GM12878 (cell line): ENCODE measurements at regions not wholly inside any gene's neighbourhood (a gene's known extent, or its start where the extent isn't known, plus 50 kb on each side); places are given as distances from the start of the nearest gene placed in this dataset.

ENCODE experiments used
- ATAC-seq: fragments of 200-7000 bp; cut with Tn5 transposase; 3 replicates; pipeline ENCODE4 v1.9.1; 2020; ENCODE audit warnings: mild to moderate bottlenecking, moderate library complexity
- BruUV-seq: library from RNA; stranded (reverse); fragments of 400-500 nt; replicated peaks from 2 replicates; lab custom pipeline; 2021; lab: Mats Ljungman, UMichigan
- CTCF ChIA-PET: fragments of 300-600 bp; sonication (Branson Sonifier 250); formaldehyde crosslinking; extraction: SDS; loops from one replicate; lab custom pipeline; 2021; ENCODE audit warnings: inconsistent platforms; lab: Yijun Ruan, JAX
- POLR2A ChIA-PET: fragments of 350-600 bp; formaldehyde crosslinking; extraction: SDS; loops from one replicate; lab custom pipeline; 2021; ENCODE audit warnings: inconsistent platforms; lab: Charles Lee
- RAD21 ChIA-PET: fragments of 300-600 bp; sonication (Branson Sonifier 250); formaldehyde crosslinking; loops from one replicate; lab custom pipeline; 2023; ENCODE audit warnings: antibody characterized with exemption; ENCODE audit not compliant: unreplicated experiment; lab: Charles Lee
- SMC1A ChIA-PET: fragments of 300-600 bp; sonication (Branson Sonifier 250); formaldehyde crosslinking; loops from one replicate; lab custom pipeline; 2023; ENCODE audit not compliant: unreplicated experiment, uncharacterized antibody; lab: Charles Lee
- DNase-seq: peaks from one replicate; pipeline ENCODE4 v3.0.0-alpha.2; 2011; ENCODE audit warnings: low read depth, low spot score
- FAIRE-seq: peaks from 3 replicates; lab custom pipeline; 2011; peaks lifted over from hg19 to GRCh38; lab: Jason Lieb, UNC
- H2AFZ ChIP-seq: 2 replicates; pipeline ENCODE4 v1.6.0; 2011; ENCODE audit warnings: low read depth, low read length, control low read depth; ENCODE audit not compliant: control insufficient read depth
- H3K27ac ChIP-seq: 2 replicates; pipeline ENCODE4 v1.5.1; 2011; ENCODE audit warnings: control low read depth; ENCODE audit not compliant: control insufficient read depth, insufficient read depth
- H3K27me3 ChIP-seq, 2 experiments: replicated peaks in 1 of 2; 2 replicates each; pipeline versions ENCODE4 v1.6.0 to v1.6.1; 2011; ENCODE audit warnings: low read length in 1 of 2; ENCODE audit not compliant: control insufficient read depth in 2 of 2, insufficient read depth in 2 of 2
- H3K36me3 ChIP-seq, 2 experiments: 2 replicates each; pipeline ENCODE4 v1.5.1; 2011; ENCODE audit warnings: low read length in 1 of 2; ENCODE audit not compliant: control insufficient read depth in 2 of 2, insufficient read depth in 2 of 2
- H3K4me1 ChIP-seq: 2 replicates; pipeline ENCODE4 v1.6.1; 2011; ENCODE audit warnings: mild to moderate bottlenecking, low read length, moderate library complexity, mixed read lengths; ENCODE audit not compliant: control insufficient read depth, insufficient read depth
- H3K4me2 ChIP-seq: 2 replicates; pipeline ENCODE4 v1.6.0; 2011; ENCODE audit warnings: control low read depth; ENCODE audit not compliant: control insufficient read depth, insufficient read depth
- H3K4me3 ChIP-seq: fragments of 200-600 bp; sonication (generic); 2 replicates; pipeline ENCODE4 v1.5.1; 2016
- H3K79me2 ChIP-seq: 2 replicates; pipeline ENCODE4 v1.6.0; 2011; ENCODE audit warnings: low read length; ENCODE audit not compliant: control insufficient read depth, insufficient read depth
- H3K9ac ChIP-seq: 2 replicates; pipeline ENCODE4 v1.8.0; 2011; ENCODE audit warnings: low read length, control low read depth, mixed read lengths; ENCODE audit not compliant: control insufficient read depth, insufficient read depth
- H3K9me3 ChIP-seq: replicated peaks from 3 replicates; pipeline ENCODE4 v1.5.1; 2011; ENCODE audit warnings: mild to moderate bottlenecking, low read length; ENCODE audit not compliant: control insufficient read depth, insufficient read depth
- H4K20me1 ChIP-seq: 2 replicates; pipeline ENCODE4 v1.6.0; 2011; ENCODE audit not compliant: control insufficient read depth, insufficient read depth
- ASH2L ChIP-seq: fragments of 300-600, 200-600 bp; sonication (generic); IDR thresholded peaks from 2 replicates; pipeline ENCODE4 v1.6.1; 2017; ENCODE audit warnings: low read depth, mild to moderate bottlenecking, borderline replicate concordance
- ATF7 ChIP-seq: fragments of 450-650 bp; IDR thresholded peaks from 2 replicates; pipeline ENCODE4 v1.6.1; 2016; ENCODE audit warnings: low read depth, mild to moderate bottlenecking
- HCFC1 ChIP-seq: fragments of 150-350 bp; IDR thresholded peaks from 2 replicates; pipeline ENCODE4 v1.6.1; 2014; ENCODE audit warnings: low read length
- HDAC2 ChIP-seq: fragments of 200-600 bp; sonication (generic); IDR thresholded peaks from 2 replicates; pipeline ENCODE4 v1.6.1; 2017
- JUND ChIP-seq: IDR thresholded peaks from 2 replicates; pipeline ENCODE4 v1.6.1; 2012; ENCODE audit warnings: low read depth, mild to moderate bottlenecking, low read length, improper control_type of control experiment, moderate library complexity
- MEF2B ChIP-seq: fragments of 450-650 bp; IDR thresholded peaks from 2 replicates; pipeline ENCODE4 v1.6.1; 2018; ENCODE audit warnings: mild to moderate bottlenecking, moderate library complexity; ENCODE audit not compliant: partially characterized antibody, poor library complexity, severe bottlenecking
- MYB ChIP-seq: fragments of 150-350 bp; IDR thresholded peaks from 2 replicates; pipeline ENCODE4 v1.6.1; 2014; ENCODE audit warnings: mild to moderate bottlenecking, low read depth, low read length, borderline replicate concordance
- NR2C2 ChIP-seq: IDR thresholded peaks from 2 replicates; pipeline ENCODE4 v1.6.1; 2011; ENCODE audit warnings: borderline replicate concordance, low read depth; ENCODE audit not compliant: control insufficient read depth, insufficient read length
- POLR2AphosphoS5 ChIP-seq: IDR thresholded peaks from 2 replicates; pipeline ENCODE4 v1.6.1; 2011; ENCODE audit warnings: mild to moderate bottlenecking, low read length, inconsistent platforms
- RELA ChIP-seq: fragments of 450-650 bp; IDR thresholded peaks from 2 replicates; pipeline ENCODE4 v1.8.0; 2014; ENCODE audit warnings: borderline replicate concordance; ENCODE audit not compliant: partially characterized antibody
- SPI1 ChIP-seq: IDR thresholded peaks from 2 replicates; pipeline ENCODE4 v1.6.1; 2011; ENCODE audit warnings: low read depth, mild to moderate bottlenecking, low read length, moderate library complexity, borderline replicate concordance; ENCODE audit not compliant: insufficient read depth
- SUZ12 ChIP-seq: fragments of 200-600 bp; sonication (generic); IDR thresholded peaks from one replicate; pipeline ENCODE4 v1.6.1; 2018; ENCODE audit warnings: antibody characterized with exemption, mild to moderate bottlenecking; ENCODE audit not compliant: unreplicated experiment
- TCF3 ChIP-seq: IDR thresholded peaks from 2 replicates; pipeline ENCODE4 v1.6.1; 2012; ENCODE audit warnings: low read depth, mild to moderate bottlenecking, low read length, borderline replicate concordance; ENCODE audit not compliant: insufficient read depth
- TCF7 ChIP-seq: IDR thresholded peaks from 2 replicates; pipeline ENCODE4 v1.6.1; 2014; ENCODE audit warnings: antibody characterized with exemption, borderline replicate concordance
- ZNF207 ChIP-seq: fragments of 450-650 bp; IDR thresholded peaks from 2 replicates; pipeline ENCODE4 v1.6.1; 2014; ENCODE audit warnings: antibody characterized with exemption, mild to moderate bottlenecking, borderline replicate concordance
- ZNF622 ChIP-seq: fragments of 450-650 bp; IDR thresholded peaks from 2 replicates; pipeline ENCODE4 v1.6.1; 2017; ENCODE audit warnings: mild to moderate bottlenecking, inconsistent platforms
- ZSCAN29 ChIP-seq: fragments of 450-650 bp; IDR thresholded peaks from 2 replicates; pipeline ENCODE4 v1.6.1; 2017; ENCODE audit warnings: mild to moderate bottlenecking, moderate library complexity
- WGBS: methylation state at CpG from one replicate; pipeline ENCODE4 v1.1.6; 2016; ENCODE audit warnings: low lambda C conversion rate; ENCODE audit not compliant: insufficient replicate concordance, insufficient coverage; ENCODE audit errors: missing lambda C conversion rate; 5-methylcytosine and 5-hydroxymethylcytosine counted together
- in situ Hi-C: fragments of 300-500 bp; cut with MboI; formaldehyde crosslinking; loops from 9 replicates; pipeline ENCODE4 v1.14.3; 2018; ENCODE audit warnings: mixed read lengths
- intact Hi-C: fragments of 100-400 bp; cut with micrococcal nuclease; formaldehyde crosslinking; loops from one replicate; pipeline ENCODE4 v1.14.2; 2022; ENCODE audit not compliant: unreplicated experiment
- TF ChIP-seq, protein P1 (sequence below): IDR thresholded peaks from 2 replicates; pipeline ENCODE4 v1.6.1; 2012; ENCODE audit warnings: low read length, inconsistent platforms

DNA sequence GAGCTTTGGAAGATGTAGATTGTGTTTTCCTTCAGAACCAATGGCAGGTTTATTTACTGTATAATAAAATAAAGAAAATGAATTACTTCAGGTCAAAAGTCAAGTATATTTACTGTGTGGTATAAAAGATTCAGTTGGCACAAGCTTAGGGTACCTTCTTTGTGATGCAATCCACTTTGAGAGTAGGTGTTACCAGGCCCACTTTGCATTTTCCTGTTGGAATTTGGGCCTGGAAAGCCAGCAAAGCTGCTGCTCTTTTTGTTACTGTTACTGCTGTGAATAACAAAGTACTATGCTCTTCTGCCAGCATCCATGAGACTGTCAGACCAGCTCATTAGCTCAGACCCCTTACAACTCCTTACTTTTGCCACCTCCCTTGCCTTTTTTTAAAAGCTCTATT, 649.0 kb upstream of the SEL1L start:
- POLR2A ChIA-PET, result no interaction called here
- Histone ChIP-seq H3K4me1 (no peaks in the 10 kb centered on the region), H3K9ac (no peak overlapping the region), H3K36me3 (no peaks in the 10 kb centered on the region), H3K27ac (no peak overlapping the region), H2AFZ (no peak overlapping the region), H3K27me3 (no peaks in the 10 kb centered on the region), H3K4me3 (no peak overlapping the region), H4K20me1 (no peaks in the 10 kb centered on the region)
- ATAC-seq, result no peak
- DNase-seq, result no peak
- in situ Hi-C loops (no loop called here), intact Hi-C loops (no loop called here)
- CTCF ChIA-PET, result interaction anchor here (0.7 kb wide), 1 partner anchor 122 kb away, joined by 3 read pairs; no protein-coding TSS in a partner anchor
- RAD21 ChIA-PET, result interaction anchor here (1.0 kb wide), 1 partner anchor 10 kb away, joined by 3 read pairs; no protein-coding TSS in a partner anchor
- TF ChIP-seq POLR2AphosphoS5 (no peak), NR2C2 (no peak), JUND (no peak), SPI1 (no peak)
- TF ChIP-seq, all 136 proteins: peak for 0
- SMC1A ChIA-PET, result no interaction called here
- Histone ChIP-seq H3K79me2 (no peaks in the 10 kb centered on the region), H3K9me3 (no peaks in the 10 kb centered on the region), H3K4me2 (no peak overlapping the region)
- FAIRE-seq, result no peak
- no TSS peak for BruUV-seq

DNA sequence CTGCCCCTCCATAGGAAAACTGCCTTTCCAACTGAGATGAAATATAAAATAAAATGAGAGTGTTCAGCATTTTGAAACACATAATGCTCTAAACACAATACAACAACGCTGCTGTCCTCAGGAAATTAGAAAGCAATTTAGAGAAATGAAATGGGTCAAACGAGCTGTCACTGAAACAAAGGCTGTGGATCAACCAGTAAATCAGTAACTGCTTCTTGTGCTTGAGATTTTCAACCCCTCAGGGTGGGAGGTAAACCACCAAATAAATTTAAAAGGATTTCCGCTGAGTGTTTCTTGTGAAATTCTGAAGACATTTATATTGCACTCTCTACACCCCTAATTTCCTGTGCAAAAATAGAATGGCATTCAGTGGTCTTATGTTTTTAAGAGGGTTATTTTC, 657.1 kb upstream of the SEL1L start:
- ChIA-PET POLR2A (no interaction called here), SMC1A (interaction anchor here (0.8 kb wide), 1 partner anchor 906 kb away, joined by 5 read pairs; no protein-coding TSS in a partner anchor), CTCF (interaction anchor here (0.8 kb wide), 1 partner anchor 27 kb away, joined by 3 read pairs; no protein-coding TSS in a partner anchor), RAD21 (no interaction called here)
- Histone ChIP-seq H3K9ac (no peak overlapping the region), H4K20me1 (no peaks in the 10 kb centered on the region), H3K4me1 (no peaks in the 10 kb centered on the region), H3K36me3 (no peaks in the 10 kb centered on the region), H2AFZ (no peak overlapping the region), H3K9me3 (no peaks in the 10 kb centered on the region), H3K27me3 (no peaks in the 10 kb centered on the region), H3K4me3 (no peak overlapping the region), H3K27ac (no peak overlapping the region), H3K4me2 (no peak overlapping the region), H3K79me2 (no peaks in the 10 kb centered on the region)
- 46% methylated on average over 3 of the region's 3 CpGs for WGBS
- BruUV-seq, result no TSS peak
- DNase-seq, result no peak
- peak; percentile 38; the same call in 1 of the 3 replicates for ATAC-seq
- no peak for FAIRE-seq
- in situ Hi-C loops, result no loop called here
- intact Hi-C loops, result no loop called here
- TF ChIP-seq ZNF207, result no peak
- no peak for TF ChIP-seq HDAC2
- TF ChIP-seq ZSCAN29, result no peak
- no peak for TF ChIP-seq SUZ12
- TF ChIP-seq, protein P1, sequence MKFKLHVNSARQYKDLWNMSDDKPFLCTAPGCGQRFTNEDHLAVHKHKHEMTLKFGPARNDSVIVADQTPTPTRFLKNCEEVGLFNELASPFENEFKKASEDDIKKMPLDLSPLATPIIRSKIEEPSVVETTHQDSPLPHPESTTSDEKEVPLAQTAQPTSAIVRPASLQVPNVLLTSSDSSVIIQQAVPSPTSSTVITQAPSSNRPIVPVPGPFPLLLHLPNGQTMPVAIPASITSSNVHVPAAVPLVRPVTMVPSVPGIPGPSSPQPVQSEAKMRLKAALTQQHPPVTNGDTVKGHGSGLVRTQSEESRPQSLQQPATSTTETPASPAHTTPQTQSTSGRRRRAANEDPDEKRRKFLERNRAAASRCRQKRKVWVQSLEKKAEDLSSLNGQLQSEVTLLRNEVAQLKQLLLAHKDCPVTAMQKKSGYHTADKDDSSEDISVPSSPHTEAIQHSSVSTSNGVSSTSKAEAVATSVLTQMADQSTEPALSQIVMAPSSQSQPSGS, result no peak
- no peak for TF ChIP-seq TCF3
- no peak for TF ChIP-seq MEF2B
- no peak for TF ChIP-seq ATF7
- TF ChIP-seq TCF7, result no peak
- TF ChIP-seq ZNF622, result no peak
- no peak for TF ChIP-seq ASH2L
- no peak for TF ChIP-seq MYB
- no peak for TF ChIP-seq HCFC1
- no peak for TF ChIP-seq RELA
